ENCODE measurements at regions not wholly inside any gene's neighbourhood (a gene's known extent, or its start where the extent isn't known, plus 50 kb on each side); places are given as distances from the start of the nearest gene placed in this dataset.

- TF ChIP-seq, protein P1, sequence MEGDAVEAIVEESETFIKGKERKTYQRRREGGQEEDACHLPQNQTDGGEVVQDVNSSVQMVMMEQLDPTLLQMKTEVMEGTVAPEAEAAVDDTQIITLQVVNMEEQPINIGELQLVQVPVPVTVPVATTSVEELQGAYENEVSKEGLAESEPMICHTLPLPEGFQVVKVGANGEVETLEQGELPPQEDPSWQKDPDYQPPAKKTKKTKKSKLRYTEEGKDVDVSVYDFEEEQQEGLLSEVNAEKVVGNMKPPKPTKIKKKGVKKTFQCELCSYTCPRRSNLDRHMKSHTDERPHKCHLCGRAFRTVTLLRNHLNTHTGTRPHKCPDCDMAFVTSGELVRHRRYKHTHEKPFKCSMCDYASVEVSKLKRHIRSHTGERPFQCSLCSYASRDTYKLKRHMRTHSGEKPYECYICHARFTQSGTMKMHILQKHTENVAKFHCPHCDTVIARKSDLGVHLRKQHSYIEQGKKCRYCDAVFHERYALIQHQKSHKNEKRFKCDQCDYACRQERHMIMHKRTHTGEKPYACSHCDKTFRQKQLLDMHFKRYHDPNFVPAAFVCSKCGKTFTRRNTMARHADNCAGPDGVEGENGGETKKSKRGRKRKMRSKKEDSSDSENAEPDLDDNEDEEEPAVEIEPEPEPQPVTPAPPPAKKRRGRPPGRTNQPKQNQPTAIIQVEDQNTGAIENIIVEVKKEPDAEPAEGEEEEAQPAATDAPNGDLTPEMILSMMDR (IDR thresholded peaks at IDR 0.05 in 4 of 5, conservative IDR thresholded peaks at IDR 0.05 in 1 of 5) = no peak
- no peak for TF ChIP-seq POLR2A (IDR thresholded peaks at IDR 0.05)
Measured at GRCh38 chr5:53362521-53362941, 117.9 kb upstream of the FST start.

All from gastrocnemius medialis (tissue), 4 donors.